HEK293T (cell line): ENCODE measurements at regions not wholly inside any gene's neighbourhood (a gene's known extent, or its start where the extent isn't known, plus 50 kb on each side); places are given as distances from the start of the nearest gene placed in this dataset.

Experiments
- BHLHE40 ChIP-seq: fragments of 450-650 bp; IDR thresholded peaks from 2 replicates; pipeline ENCODE4 v1.6.1; 2016; ENCODE audit warnings: mild to moderate bottlenecking, moderate library complexity, borderline replicate concordance
- FOXA1 ChIP-seq: fragments of 450-650 bp; IDR thresholded peaks from 2 replicates; pipeline ENCODE4 v1.6.1; 2016; ENCODE audit warnings: mild to moderate bottlenecking
- FOXM1 ChIP-seq: fragments of 450-650 bp; IDR thresholded peaks from 2 replicates; pipeline ENCODE4 v1.6.1; 2017; ENCODE audit warnings: mild to moderate bottlenecking, borderline replicate concordance
- NFRKB ChIP-seq: fragments of 450-650 bp; IDR thresholded peaks from 2 replicates; pipeline ENCODE4 v1.6.1; 2016; ENCODE audit warnings: mild to moderate bottlenecking, moderate library complexity
- SP1 ChIP-seq: fragments of 450-650 bp; IDR thresholded peaks from 2 replicates; pipeline ENCODE4 v1.6.1; 2017
- SUZ12 ChIP-seq: fragments of 450-650 bp; IDR thresholded peaks from 2 replicates; pipeline ENCODE4 v1.6.1; 2016; ENCODE audit warnings: mild to moderate bottlenecking
- TARDBP ChIP-seq: fragments of 450-650 bp; IDR thresholded peaks from 2 replicates; pipeline ENCODE4 v1.6.1; 2016

GRCh38 chr7:41874201-41874785 is 171.4 kb upstream of the INHBA start:
- TF ChIP-seq SP1 (no peak), BHLHE40 (no peak), FOXM1 (no peak), SUZ12 (no peak), TARDBP (no peak), FOXA1 (no peak), NFRKB (no peak)
